ENCODE measurements at regions not wholly inside any gene's neighbourhood (a gene's known extent, or its start where the extent isn't known, plus 50 kb on each side); places are given as distances from the start of the nearest gene placed in this dataset.
"Not testable (repeated sequence)": the region's sequence is repeated elsewhere in the genome, so short reads cannot be mapped to it uniquely, and the experiment has no call there.

- no peak for DNase-seq (ENCODE audit: low read depth in 4 of 4, low spot score in 2 of 4)
These were observed 266.1 kb downstream of the MTERF1 start for GRCh38 chr7:91614431-91614830.

- DNase-seq (ENCODE audit: low read depth in 4 of 4, low spot score in 2 of 4) = peak in 1 of 4 donors; percentile 20
These were observed 261.4 kb downstream of the MTERF1 start for GRCh38 chr7:91618776-91619765.

DNA sequence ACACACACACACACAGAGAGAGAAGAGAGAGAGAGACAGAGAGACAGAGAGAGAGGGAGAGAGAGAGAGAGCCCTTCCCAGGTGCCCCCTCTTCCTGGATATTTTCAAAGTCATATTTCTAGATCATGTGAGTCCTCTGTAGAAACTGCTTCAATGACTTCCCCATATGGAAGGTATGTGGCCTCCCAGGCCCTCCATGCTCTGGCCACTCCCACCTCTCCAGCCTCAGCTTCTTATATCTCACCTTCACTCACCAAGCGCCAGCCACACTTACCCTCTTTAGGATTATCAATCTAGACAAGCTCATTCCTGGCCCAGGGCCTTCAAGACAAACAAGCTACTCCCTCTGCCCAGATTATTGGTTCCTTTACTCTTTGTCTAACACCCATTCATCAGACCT is 259.7 kb downstream of the MTERF1 start:
- no peak for DNase-seq (ENCODE audit: low read depth in 4 of 4, low spot score in 2 of 4)

DNA sequence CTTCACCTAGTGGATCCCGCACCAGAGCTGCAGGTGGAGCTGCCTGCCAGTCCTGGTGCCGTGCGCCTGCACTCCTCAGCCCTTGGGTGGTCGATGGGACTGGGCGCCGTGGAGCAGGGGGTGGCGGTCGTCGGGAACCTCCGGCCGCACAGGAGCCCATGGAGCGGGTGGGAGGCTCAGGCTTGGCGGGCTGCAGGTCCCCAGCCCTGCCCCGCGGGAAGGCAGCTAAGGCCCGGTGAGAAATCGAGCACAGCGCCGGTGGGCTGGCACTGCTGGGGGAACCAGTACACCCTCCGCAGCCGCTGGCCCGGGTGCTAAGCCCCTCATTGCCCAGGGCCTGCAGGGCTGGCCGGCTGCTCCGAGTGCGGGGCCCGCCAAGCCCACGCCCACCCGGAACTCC is 253.2 kb downstream of the MTERF1 start:
- DNase-seq (ENCODE audit: low read depth in 4 of 4, low spot score in 2 of 4) = not testable (repeated sequence)

- DNase-seq (ENCODE audit: low read depth in 4 of 4, low spot score in 2 of 4) = no peak
These were observed 251.8 kb downstream of the MTERF1 start for GRCh38 chr7:91628742-91629141.

GRCh38 chr7:91630581-91631380 is 249.7 kb downstream of the MTERF1 start:
- no peak for DNase-seq (ENCODE audit: low read depth in 4 of 4, low spot score in 2 of 4)

- no peak for DNase-seq (ENCODE audit: low read depth in 4 of 4, low spot score in 2 of 4)
These were observed 248.1 kb downstream of the MTERF1 start for GRCh38 chr7:91632234-91632940.

DNA sequence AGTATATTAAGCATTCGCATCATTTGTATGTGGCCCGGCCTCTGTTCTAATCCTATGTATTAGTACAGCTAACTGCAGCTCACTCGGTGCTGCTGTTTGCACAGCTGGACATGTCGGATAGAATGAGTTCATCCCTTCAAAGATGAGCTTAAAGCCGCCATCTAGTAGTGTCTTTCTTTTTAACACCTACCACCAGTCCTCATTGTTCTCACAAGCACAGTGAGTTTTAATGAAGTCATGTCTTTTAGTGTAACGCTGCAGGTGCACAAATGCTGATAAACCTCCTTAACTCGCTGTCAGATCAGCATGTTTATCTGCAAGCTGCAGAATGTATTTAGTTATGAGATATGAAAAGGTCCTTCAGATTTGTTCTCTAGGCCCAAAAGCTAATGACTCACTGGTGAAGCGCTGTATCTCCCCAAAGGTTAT is 247.5 kb downstream of the MTERF1 start:
- DNase-seq (ENCODE audit: low read depth in 4 of 4, low spot score in 2 of 4) = no peak

GRCh38 chr7:91634485-91635177 is 245.9 kb downstream of the MTERF1 start:
- DNase-seq (ENCODE audit: low read depth in 4 of 4, low spot score in 2 of 4) = no peak

DNA sequence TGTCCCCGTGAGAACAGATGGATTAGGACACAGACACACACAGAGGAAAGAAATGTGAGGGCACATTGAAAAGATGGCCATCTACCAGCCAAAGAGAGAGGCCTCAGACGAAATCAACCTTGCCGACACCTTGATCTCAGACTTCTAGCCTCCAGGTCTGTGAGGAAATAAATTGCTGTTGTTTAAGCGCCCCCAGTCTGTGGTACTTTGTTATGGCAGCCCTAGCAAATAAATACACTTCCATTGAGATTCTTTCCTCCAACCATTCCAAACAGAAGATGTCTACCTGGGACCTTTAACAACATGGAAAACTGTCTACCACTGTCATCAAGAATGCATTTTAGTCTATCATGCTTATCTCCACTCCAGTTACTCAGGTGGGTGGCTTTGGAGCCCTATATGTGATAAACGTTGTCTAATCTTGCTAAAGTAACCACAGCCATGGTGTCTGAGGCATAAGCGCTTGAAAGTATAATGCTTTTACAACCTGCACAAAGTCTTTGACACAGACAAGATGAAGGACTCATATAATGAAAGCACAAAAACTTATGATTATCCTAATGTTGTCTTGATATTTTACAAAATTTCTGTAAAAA is 244.3 kb downstream of the MTERF1 start:
- DNase-seq (ENCODE audit: low read depth in 4 of 4, low spot score in 2 of 4) = no peak

DNA sequence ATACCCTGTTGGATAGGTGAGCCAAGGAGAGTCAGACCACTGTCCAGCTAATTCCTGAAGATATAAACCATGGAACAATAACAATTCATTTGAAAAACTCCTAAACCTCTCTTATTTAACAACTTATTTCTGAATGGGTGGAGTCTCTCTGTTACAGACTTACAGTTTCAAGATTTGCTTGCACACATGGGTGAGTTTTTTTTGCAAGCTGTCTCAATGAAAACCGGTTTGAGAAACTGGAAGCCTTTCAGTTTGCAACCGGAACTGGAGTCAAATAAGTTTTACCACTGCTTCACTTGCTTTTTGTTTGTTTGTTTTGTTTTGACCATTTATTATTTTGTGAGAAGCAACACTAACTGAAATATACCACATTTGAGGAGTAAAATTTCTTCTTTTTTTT is 243.8 kb downstream of the MTERF1 start:
- DNase-seq (ENCODE audit: low read depth in 4 of 4, low spot score in 2 of 4) = no peak

DNA sequence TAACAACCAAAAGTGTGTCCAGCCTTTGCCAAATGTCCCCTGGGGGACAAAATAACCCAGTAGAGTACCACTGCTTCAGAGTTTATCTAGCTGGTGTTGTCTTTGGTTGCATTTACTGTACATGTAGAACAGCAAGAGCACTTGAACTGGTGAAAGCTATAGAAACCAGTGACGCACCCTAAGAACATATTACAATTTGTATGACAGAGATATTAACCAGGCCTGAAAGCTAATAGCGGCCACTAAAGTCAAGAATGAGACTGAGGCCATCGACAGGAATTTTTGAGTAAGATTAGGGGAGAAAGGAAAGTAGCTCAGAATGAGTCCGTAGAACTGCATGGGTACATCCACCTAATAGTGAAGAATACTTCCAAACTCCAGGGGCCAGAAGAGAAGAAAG is 236.2 kb downstream of the MTERF1 start:
- no peak for DNase-seq (ENCODE audit: low read depth in 4 of 4, low spot score in 2 of 4)

GRCh38 chr7:91645542-91645941 is 235.0 kb downstream of the MTERF1 start:
- no peak for DNase-seq (ENCODE audit: low read depth in 4 of 4, low spot score in 2 of 4)

- no peak for DNase-seq (ENCODE audit: low read depth in 4 of 4, low spot score in 2 of 4)
These were observed 228.5 kb downstream of the MTERF1 start for GRCh38 chr7:91651986-91652385.

GRCh38 chr7:91653286-91653685 is 227.2 kb downstream of the MTERF1 start:
- no peak for DNase-seq (ENCODE audit: low read depth in 4 of 4, low spot score in 2 of 4)

GRCh38 chr7:91655656-91656055 is 224.8 kb downstream of the MTERF1 start:
- DNase-seq (ENCODE audit: low read depth in 4 of 4, low spot score in 2 of 4) = no peak

DNA sequence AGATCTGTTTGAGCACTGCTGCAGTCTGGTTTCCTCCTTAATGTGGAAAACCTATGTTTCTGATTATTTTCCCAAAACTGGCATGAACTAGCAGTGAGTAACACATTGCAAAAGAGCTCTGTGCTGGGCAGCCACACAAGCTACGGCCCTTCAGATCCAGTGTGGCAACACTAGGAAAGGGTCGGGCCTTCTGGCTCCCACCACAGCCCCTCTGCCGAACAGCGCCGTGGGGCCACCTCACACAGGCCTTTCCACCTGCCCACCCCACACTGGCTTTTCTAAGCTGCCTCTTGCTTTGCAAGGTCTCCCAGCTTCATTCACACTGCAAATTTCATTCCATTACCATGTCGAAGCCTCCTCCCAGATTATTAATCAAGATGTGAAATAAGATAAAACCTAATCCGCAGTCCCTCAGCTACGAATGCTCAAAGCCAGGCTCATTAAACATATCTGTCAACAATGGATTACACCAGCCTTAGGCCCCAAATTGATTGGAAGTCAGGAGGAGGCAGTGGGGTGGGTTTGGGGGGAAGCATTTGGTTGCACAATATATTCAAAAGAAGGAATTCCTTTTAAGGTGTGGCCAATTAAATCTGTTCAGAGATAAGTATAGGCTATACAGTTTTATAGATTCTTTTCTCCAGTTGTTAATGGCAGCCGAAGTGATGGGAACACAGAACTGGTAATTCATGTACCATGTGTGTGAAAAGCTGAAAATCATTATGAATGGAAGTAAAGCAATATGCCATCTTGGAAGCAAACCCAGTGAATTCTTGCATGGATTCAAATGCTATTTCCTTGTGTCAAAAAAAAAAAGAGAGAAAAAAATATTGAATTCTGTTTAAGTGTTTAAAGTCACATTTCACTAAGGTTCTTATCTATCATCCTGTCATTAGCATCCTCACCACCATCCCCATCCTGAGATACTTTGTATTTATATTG is 223.7 kb downstream of the MTERF1 start:
- no peak for DNase-seq (ENCODE audit: low read depth in 4 of 4, low spot score in 2 of 4)

DNA sequence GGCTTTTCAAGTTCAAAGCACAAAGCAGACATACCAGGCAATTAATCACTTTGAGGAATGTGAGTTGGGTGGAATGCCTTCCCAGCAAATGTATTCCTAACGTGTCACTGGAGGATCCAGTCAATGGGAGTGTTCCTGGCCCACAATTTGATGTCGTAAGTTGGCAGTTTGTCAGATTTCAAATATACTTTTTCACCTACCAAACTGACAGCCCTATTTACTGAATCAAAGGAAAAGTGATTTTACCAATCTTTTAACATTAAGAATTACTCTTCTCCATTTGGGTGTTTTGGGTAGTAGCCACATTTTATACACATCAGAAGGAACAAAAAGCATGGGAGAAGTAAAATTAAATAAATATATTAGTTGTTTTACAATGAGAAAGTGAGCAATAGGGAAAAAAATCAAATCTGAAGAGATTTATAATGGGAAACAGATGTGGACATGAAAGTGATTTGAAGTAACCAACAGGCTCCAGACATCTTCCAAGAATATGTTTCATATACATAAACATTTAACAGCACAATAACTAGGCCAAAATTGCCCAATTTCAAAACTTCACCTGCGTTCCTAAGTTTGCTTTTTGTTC is 222.9 kb downstream of the MTERF1 start:
- no peak for DNase-seq (ENCODE audit: low read depth in 4 of 4, low spot score in 2 of 4)
